DND-41 (cell line): ENCODE measurements at regions not wholly inside any gene's neighbourhood (a gene's known extent, or its start where the extent isn't known, plus 50 kb on each side); places are given as distances from the start of the nearest gene placed in this dataset.

Source experiments
- ATAC-seq: fragments of 200-7000 bp; cut with Tn5 transposase; 3 replicates; pipeline ENCODE4 v1.9.1; 2021; ENCODE audit warnings: low read depth; ENCODE audit not compliant: insufficient read depth
- DNase-seq: peaks from one replicate; pipeline ENCODE4 v3.0.0-alpha.2; 2020
- H2AFZ ChIP-seq: 2 replicates; pipeline ENCODE4 v1.6.0; 2012; ENCODE audit warnings: low read depth, low read length
- H3K27ac ChIP-seq: 2 replicates; pipeline ENCODE4 v1.5.1; 2012; ENCODE audit warnings: low read length, inconsistent platforms
- H3K27me3 ChIP-seq: fragments of 200-600 bp; sonication (generic); 2 replicates; pipeline ENCODE4 v1.6.0; 2012; ENCODE audit warnings: low read length, mild to moderate bottlenecking, inconsistent platforms; ENCODE audit not compliant: insufficient read depth, poor library complexity
- H3K36me3 ChIP-seq: 2 replicates; pipeline ENCODE4 v1.5.1; 2012; ENCODE audit warnings: low read length, inconsistent platforms; ENCODE audit not compliant: insufficient read depth
- H3K4me1 ChIP-seq: 2 replicates; pipeline ENCODE4 v1.5.1; 2012; ENCODE audit warnings: mild to moderate bottlenecking, low read length; ENCODE audit not compliant: insufficient read depth
- H3K4me2 ChIP-seq: 2 replicates; pipeline ENCODE4 v1.6.0; 2012; ENCODE audit warnings: mild to moderate bottlenecking, moderate library complexity, low read length, inconsistent platforms; ENCODE audit not compliant: insufficient read depth
- H3K4me3 ChIP-seq, 2 experiments: fragments of 200-600 bp in 1 of 2; shearing (Covaris generic) in 1 of 2; 2 replicates each; pipeline ENCODE4 v1.5.1; 2012 to 2016; ENCODE audit warnings: inconsistent platforms in 2 of 2, low read length in 2 of 2, mild to moderate bottlenecking in 2 of 2, low read depth in 1 of 2, moderate library complexity in 1 of 2
- H3K79me2 ChIP-seq: 2 replicates; pipeline ENCODE4 v1.6.0; 2012; ENCODE audit warnings: low read length, inconsistent platforms; ENCODE audit not compliant: insufficient read depth
- H3K9ac ChIP-seq: 2 replicates; pipeline ENCODE4 v1.6.0; 2012; ENCODE audit warnings: low read depth, mild to moderate bottlenecking, inconsistent platforms, low read length, moderate library complexity
- H3K9me3 ChIP-seq: 2 replicates; pipeline ENCODE4 v1.5.1; 2012; ENCODE audit warnings: low read length, moderate library complexity, mild to moderate bottlenecking, inconsistent platforms; ENCODE audit not compliant: insufficient read depth, severe bottlenecking
- H4K20me1 ChIP-seq: 2 replicates; pipeline ENCODE4 v1.6.0; 2012; ENCODE audit warnings: low read length; ENCODE audit not compliant: insufficient read depth
- CTCF ChIP-seq: IDR thresholded peaks from 2 replicates; pipeline ENCODE4 v1.5.1; 2012; ENCODE audit warnings: borderline replicate concordance, low read length, moderate library complexity, mild to moderate bottlenecking; ENCODE audit not compliant: poor library complexity, severe bottlenecking; ENCODE audit errors: extremely low read depth
- EZH2 ChIP-seq: IDR thresholded peaks from 3 replicates; pipeline ENCODE4 v1.6.1; 2012; ENCODE audit warnings: borderline replicate concordance, low read depth, mild to moderate bottlenecking, moderate library complexity, low read length, inconsistent platforms; ENCODE audit not compliant: severe bottlenecking

DNA sequence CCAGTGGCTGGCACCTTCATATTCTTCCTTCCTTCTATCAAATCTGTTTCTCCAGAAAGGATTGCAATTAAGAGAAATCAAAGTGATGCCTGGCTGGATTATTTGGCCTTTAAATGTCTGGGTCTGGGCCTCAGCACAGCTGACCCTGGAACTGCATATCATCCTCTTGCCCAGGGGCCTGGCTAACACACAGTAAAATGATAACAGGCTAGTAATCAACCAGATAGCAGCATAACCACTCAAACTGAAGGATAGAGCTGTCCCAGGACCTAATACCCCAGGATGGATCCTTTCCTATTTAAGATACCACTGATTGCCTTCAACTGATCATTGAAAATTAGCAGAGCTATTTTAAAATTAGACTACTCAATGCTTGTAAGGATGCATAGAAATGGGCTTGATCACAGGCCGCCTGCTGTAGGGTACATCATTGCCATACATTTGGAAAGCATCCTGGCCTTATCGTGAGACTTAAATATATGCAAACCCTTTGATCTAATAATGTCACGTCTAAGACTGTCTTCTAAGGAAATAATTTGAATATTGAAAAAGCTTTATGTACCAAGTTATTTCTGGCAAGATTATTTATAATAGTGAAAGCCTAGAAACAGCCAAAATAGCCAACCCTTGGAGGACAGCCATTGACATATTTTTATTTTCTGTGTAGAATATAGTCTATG, 144.0 kb upstream of the CHST15 start:
- DNase-seq (no peak), ATAC-seq (no peak)
- no peak for TF ChIP-seq EZH2
- TF ChIP-seq CTCF, result no peak
- Histone ChIP-seq H3K36me3 (no peaks in the 10 kb centered on the region), H3K27me3 (no peaks in the 10 kb centered on the region), H3K79me2 (no peaks in the 10 kb centered on the region), H4K20me1 (no peaks in the 10 kb centered on the region), H2AFZ (no peak overlapping the region), H3K4me3 (no peak overlapping the region), H3K4me1 (no peaks in the 10 kb centered on the region), H3K27ac (no peak overlapping the region), H3K9me3 (no peaks in the 10 kb centered on the region), H3K4me2 (no peak overlapping the region), H3K9ac (no peak overlapping the region)

DNA sequence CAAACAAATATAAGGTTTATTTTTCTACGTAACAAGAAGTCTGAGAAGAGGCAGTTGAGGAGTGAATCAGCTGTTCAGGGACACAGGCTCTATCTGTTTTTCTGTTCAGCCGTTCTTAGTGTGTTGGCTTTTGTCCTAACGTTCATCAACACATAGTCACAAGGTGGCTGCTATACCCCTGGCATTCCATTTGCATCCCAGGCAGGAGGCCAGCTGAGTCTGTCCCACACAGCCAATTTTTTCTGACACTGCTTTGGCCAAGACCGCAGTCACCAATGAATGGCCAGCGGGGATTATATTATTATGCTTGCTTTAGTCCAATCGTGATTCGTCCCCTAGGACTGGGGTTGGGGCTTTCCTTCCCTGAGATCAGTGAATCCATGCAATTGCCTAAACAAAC, 143.4 kb upstream of the CHST15 start:
- no peak overlapping the region for H3K4me2 ChIP-seq

DNA sequence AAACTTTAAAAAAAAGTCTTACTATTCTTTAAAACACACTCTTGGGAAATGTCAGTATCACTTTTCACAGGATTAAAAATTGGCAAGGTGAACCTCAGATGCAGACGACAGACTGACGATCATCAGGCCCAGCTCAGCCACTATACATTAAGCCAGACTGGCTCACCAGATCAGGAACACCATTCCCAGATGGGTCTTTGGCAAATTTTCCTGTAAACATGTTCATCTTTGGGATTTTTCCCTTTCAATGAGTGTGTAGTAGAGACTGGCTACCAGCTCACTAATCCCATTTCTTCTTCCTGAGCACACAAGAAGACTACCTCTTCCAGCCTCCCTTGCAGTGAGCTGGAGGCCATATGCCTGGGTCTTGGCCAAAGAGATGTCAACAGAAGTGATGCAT, 142.7 kb upstream of the CHST15 start:
- Histone ChIP-seq H3K4me2 (no peak overlapping the region), H3K4me3 (no peak overlapping the region), H3K79me2 (no peaks in the 10 kb centered on the region), H3K9me3 (no peaks in the 10 kb centered on the region), H3K27me3 (no peaks in the 10 kb centered on the region), H2AFZ (no peak overlapping the region), H3K4me1 (no peaks in the 10 kb centered on the region), H3K27ac (no peak overlapping the region), H3K9ac (no peak overlapping the region), H4K20me1 (no peaks in the 10 kb centered on the region), H3K36me3 (no peaks in the 10 kb centered on the region)
- ATAC-seq (no peak), DNase-seq (no peak)
- TF ChIP-seq CTCF (no peak), EZH2 (no peak)

More for the DNA sequence above, 143.4 kb upstream of the CHST15 start:
- Histone ChIP-seq H3K4me1 (no peaks in the 10 kb centered on the region), H3K27ac (no peak overlapping the region), H3K9me3 (no peaks in the 10 kb centered on the region), H3K9ac (no peak overlapping the region), H3K36me3 (no peaks in the 10 kb centered on the region), H2AFZ (no peak overlapping the region), H3K79me2 (no peaks in the 10 kb centered on the region), H4K20me1 (no peaks in the 10 kb centered on the region), H3K27me3 (no peaks in the 10 kb centered on the region), H3K4me3 (no peak overlapping the region)
- TF ChIP-seq CTCF (no peak), EZH2 (no peak)
- DNase-seq (no peak), ATAC-seq (no peak)
